Suprapubic skin (tissue), 4 donors: ENCODE measurements at regions not wholly inside any gene's neighbourhood (a gene's known extent, or its start where the extent isn't known, plus 50 kb on each side); places are given as distances from the start of the nearest gene placed in this dataset.

ENCODE experiments used
- CTCF ChIP-seq, 2 donors: fragments of 200-600 bp in 1 of 2; fragments of 450-650 bp in 1 of 2; sonication (generic) in 1 of 2; IDR thresholded peaks; one replicate each; pipeline ENCODE4 v1.5.1; 2016 to 2019; ENCODE audit warnings: antibody characterized with exemption in 2 of 2, mild to moderate bottlenecking in 1 of 2, moderate library complexity in 1 of 2
- EP300 ChIP-seq: sonication (generic); formaldehyde crosslinking; IDR thresholded peaks from one replicate; pipeline ENCODE4 v1.6.1; 2017; ENCODE audit warnings: antibody characterized with exemption
- POLR2A ChIP-seq, 2 donors: fragments of 450-650 bp; IDR thresholded peaks; one replicate each; pipeline ENCODE4 v1.6.1; 2017; ENCODE audit warnings: antibody characterized with exemption in 2 of 2, mild to moderate bottlenecking in 2 of 2, moderate library complexity in 2 of 2
- POLR2AphosphoS5 ChIP-seq, 3 donors: sonication (generic); formaldehyde crosslinking; IDR thresholded peaks; one replicate each; pipeline ENCODE4 v1.6.1; 2017; ENCODE audit warnings: antibody characterized with exemption in 3 of 3

DNA sequence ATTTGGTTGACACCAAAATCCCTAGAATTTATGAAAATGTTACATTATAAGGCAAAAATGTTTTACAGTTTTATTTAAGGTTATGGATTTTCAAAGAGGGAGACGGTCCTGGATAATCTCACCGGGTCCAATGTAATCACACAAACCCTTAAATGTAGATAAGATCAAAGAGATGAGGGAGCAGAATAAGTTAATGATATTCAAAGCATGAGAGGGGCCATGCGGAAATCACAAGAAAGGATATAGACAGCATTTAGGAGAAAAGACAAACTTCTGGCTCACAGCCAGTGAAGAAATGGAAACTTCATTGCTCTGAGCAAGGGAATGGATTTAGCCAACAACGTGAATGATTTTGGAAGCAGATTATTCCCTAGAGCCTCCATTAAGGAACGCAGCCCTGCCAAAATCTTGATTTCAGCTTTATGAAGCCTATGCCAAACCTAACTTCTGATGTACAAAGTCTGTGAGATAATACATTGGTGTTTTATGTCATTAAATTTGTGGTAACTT is 684.4 kb upstream of the GNPDA2 start:
- TF ChIP-seq CTCF (IDR thresholded peaks at IDR 0.05): no peak
- no peak for TF ChIP-seq POLR2A (IDR thresholded peaks at IDR 0.05)
- no peak for TF ChIP-seq EP300
- no peak for TF ChIP-seq POLR2AphosphoS5 (IDR thresholded peaks at IDR 0.05)
